ENCODE measurements at regions not wholly inside any gene's neighbourhood (a gene's known extent, or its start where the extent isn't known, plus 50 kb on each side); places are given as distances from the start of the nearest gene placed in this dataset.

DNA sequence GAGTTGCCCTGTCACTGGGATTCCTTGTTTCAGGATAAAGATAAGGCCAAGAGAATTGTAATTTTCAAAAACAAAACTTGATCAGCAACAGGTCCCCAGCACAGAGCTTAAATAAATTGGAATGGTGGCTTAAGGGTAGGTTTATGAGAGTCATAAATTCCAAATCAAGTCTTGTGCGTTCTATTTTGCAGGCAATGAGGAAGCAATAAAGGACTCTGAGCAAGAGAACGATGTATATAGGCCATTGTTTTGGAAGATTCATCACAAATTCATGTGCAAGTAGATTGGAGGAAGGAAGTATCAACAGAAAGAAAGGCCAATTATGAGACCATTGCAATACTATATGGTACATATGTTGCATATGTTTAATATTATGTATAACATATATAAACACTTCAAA is 65.7 kb upstream of the PGR start:
- H3K4me3 ChIP-seq (ENCODE audit: low read depth, low read length): no peak overlapping the region
- TF ChIP-seq, protein P1, sequence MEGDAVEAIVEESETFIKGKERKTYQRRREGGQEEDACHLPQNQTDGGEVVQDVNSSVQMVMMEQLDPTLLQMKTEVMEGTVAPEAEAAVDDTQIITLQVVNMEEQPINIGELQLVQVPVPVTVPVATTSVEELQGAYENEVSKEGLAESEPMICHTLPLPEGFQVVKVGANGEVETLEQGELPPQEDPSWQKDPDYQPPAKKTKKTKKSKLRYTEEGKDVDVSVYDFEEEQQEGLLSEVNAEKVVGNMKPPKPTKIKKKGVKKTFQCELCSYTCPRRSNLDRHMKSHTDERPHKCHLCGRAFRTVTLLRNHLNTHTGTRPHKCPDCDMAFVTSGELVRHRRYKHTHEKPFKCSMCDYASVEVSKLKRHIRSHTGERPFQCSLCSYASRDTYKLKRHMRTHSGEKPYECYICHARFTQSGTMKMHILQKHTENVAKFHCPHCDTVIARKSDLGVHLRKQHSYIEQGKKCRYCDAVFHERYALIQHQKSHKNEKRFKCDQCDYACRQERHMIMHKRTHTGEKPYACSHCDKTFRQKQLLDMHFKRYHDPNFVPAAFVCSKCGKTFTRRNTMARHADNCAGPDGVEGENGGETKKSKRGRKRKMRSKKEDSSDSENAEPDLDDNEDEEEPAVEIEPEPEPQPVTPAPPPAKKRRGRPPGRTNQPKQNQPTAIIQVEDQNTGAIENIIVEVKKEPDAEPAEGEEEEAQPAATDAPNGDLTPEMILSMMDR (IDR thresholded peaks at IDR 0.05; ENCODE audit: insufficient read depth, low read depth, low read length): no peak
- DNase-seq (ENCODE audit: low read depth): no peak

DNA sequence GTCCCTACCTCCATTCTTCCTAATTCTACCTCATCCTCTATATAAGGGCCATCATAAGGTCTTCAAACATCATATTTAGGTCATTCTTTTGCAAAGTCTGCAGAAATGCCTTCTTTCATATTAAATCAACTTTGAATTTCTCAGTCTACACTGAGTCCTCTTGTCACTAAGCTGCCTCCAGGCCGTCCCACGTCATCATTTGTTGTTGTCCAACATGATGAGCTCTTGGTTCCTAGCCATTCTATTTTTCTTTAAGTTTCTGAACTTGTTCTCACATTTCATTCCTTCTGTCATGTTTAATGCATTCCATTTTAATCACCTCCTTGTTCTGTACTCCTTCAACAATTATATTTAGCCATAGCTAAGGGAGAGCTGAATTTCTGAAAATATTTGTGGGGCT is 59.2 kb upstream of the PGR start:
- TF ChIP-seq, protein P1 (IDR thresholded peaks at IDR 0.05; ENCODE audit: insufficient read depth, low read depth, low read length): no peak
- H3K4me3 ChIP-seq (ENCODE audit: low read depth, low read length): no peak overlapping the region
- DNase-seq (ENCODE audit: low read depth): peak; percentile 66

DNA sequence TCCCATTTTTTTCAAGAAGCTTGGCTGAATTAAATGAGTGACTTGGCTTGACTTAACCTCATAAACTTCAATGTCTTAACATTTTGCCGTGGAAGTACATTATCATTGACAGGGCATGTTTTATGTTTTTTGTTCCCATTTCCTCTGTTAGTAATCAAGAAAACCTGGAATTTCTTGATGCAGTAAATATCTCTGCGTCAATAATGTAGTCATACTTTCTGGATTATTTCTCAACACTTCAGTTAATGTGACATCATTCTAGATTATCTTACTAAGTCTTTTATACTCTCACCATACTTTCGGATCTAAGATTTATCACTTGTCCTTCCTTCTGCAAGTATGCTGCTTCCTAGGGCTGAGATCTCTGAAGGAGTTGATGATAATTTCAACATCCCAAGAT is 58.6 kb upstream of the PGR start:
- H3K4me3 ChIP-seq (ENCODE audit: low read depth, low read length): no peak overlapping the region
- TF ChIP-seq, protein P1 (IDR thresholded peaks at IDR 0.05; ENCODE audit: insufficient read depth, low read depth, low read length): no peak
- peak; percentile 82 for DNase-seq (ENCODE audit: low read depth)

DNA sequence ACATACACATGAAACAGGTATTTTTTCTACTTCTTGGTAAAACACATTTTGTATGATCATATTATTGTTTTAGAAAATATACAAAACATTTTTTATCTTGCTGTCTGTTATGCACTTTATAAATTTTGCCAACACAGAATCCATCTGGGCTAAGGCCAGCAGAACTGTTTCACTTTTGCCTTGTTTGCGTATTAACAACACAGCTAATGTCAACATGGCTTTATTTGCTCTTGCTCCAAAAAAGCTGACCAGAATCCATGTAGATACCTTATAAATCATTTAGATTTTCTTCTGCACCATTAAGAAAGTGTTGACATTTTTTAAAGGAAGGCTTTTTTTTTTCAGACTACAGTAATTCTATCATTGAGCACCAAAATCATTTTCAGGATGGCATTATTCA is 58.1 kb upstream of the PGR start:
- DNase-seq (ENCODE audit: low read depth): peak; percentile 69
- TF ChIP-seq, protein P1 (IDR thresholded peaks at IDR 0.05; ENCODE audit: insufficient read depth, low read depth, low read length): no peak
- H3K4me3 ChIP-seq (ENCODE audit: low read depth, low read length): no peak overlapping the region

DNA sequence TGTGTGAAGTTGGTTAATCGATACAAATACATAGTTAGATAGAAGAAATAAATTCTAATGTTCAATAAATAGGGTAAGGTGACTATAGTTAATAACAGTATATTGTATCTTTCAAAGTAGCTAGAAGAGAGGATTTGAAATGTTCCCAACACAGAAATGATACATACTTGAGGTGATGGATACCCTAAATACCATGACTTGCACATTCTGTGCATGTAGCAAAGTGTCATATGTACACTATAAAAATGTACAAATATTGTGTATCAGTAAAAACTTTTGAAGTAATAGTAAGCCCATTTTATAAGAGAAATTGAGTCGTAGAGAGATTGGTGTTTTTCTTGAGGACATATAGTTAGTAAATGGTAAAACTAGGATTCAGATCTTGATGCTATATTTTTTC is 56.4 kb upstream of the PGR start:
- H3K4me3 ChIP-seq (ENCODE audit: low read depth, low read length): no peak overlapping the region
- DNase-seq (ENCODE audit: low read depth): no peak
- TF ChIP-seq, protein P1 (IDR thresholded peaks at IDR 0.05; ENCODE audit: insufficient read depth, low read depth, low read length): no peak

DNA sequence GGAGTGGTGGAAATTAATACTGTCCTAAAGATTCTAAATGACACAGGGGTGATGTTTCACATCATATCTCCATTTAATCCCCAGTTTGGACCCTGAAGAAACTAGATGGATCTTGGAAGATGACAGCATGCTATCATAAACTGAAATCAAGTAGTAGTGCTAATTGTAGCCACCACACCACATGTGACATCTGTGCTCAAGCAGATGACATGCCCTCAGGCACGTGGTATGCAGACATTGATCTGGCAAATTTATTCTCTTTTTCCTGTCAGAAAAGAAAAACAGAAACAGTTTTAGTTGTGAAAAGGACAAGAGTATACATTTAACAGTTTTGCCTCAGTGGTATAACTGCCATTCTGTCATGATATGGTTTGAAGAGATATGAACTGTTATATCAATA is 52.9 kb upstream of the PGR start:
- no peak for DNase-seq (ENCODE audit: low read depth)
- H3K4me3 ChIP-seq (ENCODE audit: low read depth, low read length): no peak overlapping the region
- TF ChIP-seq, protein P1 (IDR thresholded peaks at IDR 0.05; ENCODE audit: insufficient read depth, low read depth, low read length): no peak

DNA sequence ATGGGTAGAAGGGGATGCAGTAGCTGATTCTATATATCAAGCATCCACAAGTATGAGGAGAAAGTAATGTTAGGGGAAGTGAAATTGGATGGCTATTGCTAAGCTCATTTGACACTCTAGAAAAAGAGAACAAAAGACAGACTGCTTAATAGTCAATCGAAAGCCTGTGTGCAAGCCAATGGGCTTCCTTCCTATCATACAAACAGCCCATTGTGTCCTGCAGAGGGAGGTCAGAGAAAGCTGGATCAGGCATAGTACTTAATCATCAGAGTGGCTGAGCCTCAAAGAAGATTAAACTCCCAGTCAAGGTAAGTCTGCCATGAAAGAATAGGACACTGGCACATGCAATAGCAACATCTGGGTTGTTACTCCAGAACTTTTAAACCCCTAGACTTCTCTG is 50.9 kb upstream of the PGR start:
- H3K4me3 ChIP-seq (ENCODE audit: low read depth, low read length): no peak overlapping the region
- DNase-seq (ENCODE audit: low read depth): no peak
- TF ChIP-seq, protein P1 (IDR thresholded peaks at IDR 0.05; ENCODE audit: insufficient read depth, low read depth, low read length): no peak

Data from fibroblast of villous mesenchyme (primary cell).